PFSK-1 (cell line): ENCODE measurements at regions not wholly inside any gene's neighbourhood (a gene's known extent, or its start where the extent isn't known, plus 50 kb on each side); places are given as distances from the start of the nearest gene placed in this dataset.

Experiments
- FOXP2 ChIP-seq: optimal IDR thresholded peaks from 2 replicates; pipeline ENCODE3; 2011; ENCODE audit warnings: borderline replicate concordance, control low read depth, inconsistent platforms; ENCODE audit not compliant: insufficient read depth; ENCODE audit errors: extremely low read length, extremely low read depth
- POLR2AphosphoS5 ChIP-seq: IDR thresholded peaks from 2 replicates; pipeline ENCODE4 v1.6.1; 2012; ENCODE audit warnings: low read depth, mild to moderate bottlenecking, control low read depth, low read length, moderate library complexity
- REST ChIP-seq, 2 experiments: IDR thresholded peaks; 2 replicates each; pipeline versions ENCODE4 v1.6.1 to v1.8.0; 2011 to 2012; ENCODE audit warnings: low read depth in 2 of 2, low read length in 2 of 2, control low read depth in 1 of 2, inconsistent platforms in 1 of 2, mild to moderate bottlenecking in 1 of 2, moderate library complexity in 1 of 2; ENCODE audit not compliant: insufficient read depth in 1 of 2
- SIN3A ChIP-seq: IDR thresholded peaks from 2 replicates; pipeline ENCODE4 v1.6.1; 2012; ENCODE audit warnings: mild to moderate bottlenecking, low read length, moderate library complexity, borderline replicate concordance; ENCODE audit not compliant: insufficient read depth
- TAF1 ChIP-seq: IDR thresholded peaks from 2 replicates; pipeline ENCODE4 v1.6.1; 2012; ENCODE audit warnings: low read length, control low read depth, borderline replicate concordance; ENCODE audit not compliant: insufficient read depth

- TF ChIP-seq POLR2AphosphoS5, result no peak
- no peak for TF ChIP-seq REST (IDR thresholded peaks at IDR 0.05; ENCODE audit: insufficient read depth in 1 of 2, low read depth in 2 of 2, low read length in 2 of 2)
- TF ChIP-seq TAF1, result no peak
- no peak for TF ChIP-seq SIN3A
- no peak for TF ChIP-seq FOXP2
Measured at GRCh38 chr12:76216585-76217472, 131.4 kb downstream of the BBS10 start.

GRCh38 chr12:76208129-76208528 lies 123.6 kb upstream of the NAP1L1 start:
- TF ChIP-seq REST (IDR thresholded peaks at IDR 0.05; ENCODE audit: insufficient read depth in 1 of 2, low read depth in 2 of 2, low read length in 2 of 2), result no peak
- no peak for TF ChIP-seq SIN3A

- TF ChIP-seq REST (IDR thresholded peaks at IDR 0.05; ENCODE audit: insufficient read depth in 1 of 2, low read depth in 2 of 2, low read length in 2 of 2) (no peak), SIN3A (no peak), POLR2AphosphoS5 (no peak), TAF1 (no peak), FOXP2 (no peak)
Measured at GRCh38 chr12:76206677-76207072, 122.2 kb upstream of the NAP1L1 start.

- TF ChIP-seq REST (IDR thresholded peaks at IDR 0.05; ENCODE audit: insufficient read depth in 1 of 2, low read depth in 2 of 2, low read length in 2 of 2) (no peak), TAF1 (no peak), POLR2AphosphoS5 (no peak), FOXP2 (no peak), SIN3A (no peak)
Measured at GRCh38 chr12:76206039-76206676, 121.7 kb upstream of the NAP1L1 start.
